ENCODE measurements at regions not wholly inside any gene's neighbourhood (a gene's known extent, or its start where the extent isn't known, plus 50 kb on each side); places are given as distances from the start of the nearest gene placed in this dataset.

DNA sequence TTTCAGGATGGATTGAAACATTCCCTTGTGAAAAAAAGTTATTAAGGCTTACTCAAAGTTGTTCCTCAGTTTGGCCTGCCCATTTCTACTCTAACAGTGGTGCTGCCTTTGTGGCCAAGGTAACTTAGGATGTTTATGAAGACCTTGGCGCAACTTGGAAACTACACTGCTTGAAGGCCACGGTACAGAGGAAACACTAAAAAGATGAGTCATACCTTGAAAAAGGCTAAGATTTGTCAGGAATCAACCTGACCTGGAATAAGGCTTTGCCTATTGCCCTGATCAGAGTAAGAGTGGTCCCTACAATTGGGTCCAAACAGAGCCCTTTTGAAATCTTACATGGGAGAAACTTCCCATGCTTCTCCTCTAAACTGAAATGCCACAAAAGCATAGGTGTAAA lies 119.9 kb upstream of the MOCS1 start:
- no peak overlapping the region for H3K4me3 Mint-ChIP-seq
- DNase-seq (ENCODE audit: low spot score in 2 of 2) (no peak), ATAC-seq (replicated peaks; ENCODE audit: extremely low read depth, poor library complexity, severe bottlenecking) (no peak)
- H3K27ac Mint-ChIP-seq (ENCODE audit: low read depth): no peak overlapping the region
- H3K27me3 Mint-ChIP-seq: peaks cover 22% of the 10 kb centered on the region
- H3K9me3 Mint-ChIP-seq: peaks cover 5% of the 10 kb centered on the region
- H3K4me1 Mint-ChIP-seq: no peaks in the 10 kb centered on the region
- peaks cover 2% of the 10 kb centered on the region for H3K36me3 Mint-ChIP-seq (ENCODE audit: insufficient read depth)

DNA sequence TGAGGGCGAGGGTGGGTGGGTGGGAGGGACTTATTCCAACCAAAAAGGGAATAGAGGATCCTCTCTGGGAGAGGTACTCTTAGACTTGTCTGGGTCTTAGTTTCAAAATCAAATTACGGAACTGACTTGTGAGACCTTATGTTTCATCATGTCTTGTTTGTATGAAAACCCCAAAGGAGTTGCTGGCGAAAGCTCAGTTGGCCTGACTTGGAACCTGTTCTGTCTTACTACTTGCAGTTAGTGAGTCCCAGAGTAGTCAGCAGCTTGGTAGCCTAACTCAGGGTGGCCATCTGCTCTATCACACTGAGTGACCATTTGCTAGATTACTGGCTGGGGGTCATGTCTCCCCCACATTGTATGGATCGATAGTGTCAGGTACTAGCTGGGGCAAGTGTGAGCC lies 114.9 kb upstream of the MOCS1 start:
- Mint-ChIP-seq H3K4me3 (no peak overlapping the region), H3K27ac (ENCODE audit: low read depth) (no peak overlapping the region), H3K27me3 (peaks cover 33% of the 10 kb centered on the region), H3K36me3 (ENCODE audit: insufficient read depth) (no peaks in the 10 kb centered on the region), H3K9me3 (peaks cover 5% of the 10 kb centered on the region), H3K4me1 (no peaks in the 10 kb centered on the region)
- ATAC-seq (replicated peaks; ENCODE audit: extremely low read depth, poor library complexity, severe bottlenecking) (no peak), DNase-seq (ENCODE audit: low spot score in 2 of 2) (no peak)

DNA sequence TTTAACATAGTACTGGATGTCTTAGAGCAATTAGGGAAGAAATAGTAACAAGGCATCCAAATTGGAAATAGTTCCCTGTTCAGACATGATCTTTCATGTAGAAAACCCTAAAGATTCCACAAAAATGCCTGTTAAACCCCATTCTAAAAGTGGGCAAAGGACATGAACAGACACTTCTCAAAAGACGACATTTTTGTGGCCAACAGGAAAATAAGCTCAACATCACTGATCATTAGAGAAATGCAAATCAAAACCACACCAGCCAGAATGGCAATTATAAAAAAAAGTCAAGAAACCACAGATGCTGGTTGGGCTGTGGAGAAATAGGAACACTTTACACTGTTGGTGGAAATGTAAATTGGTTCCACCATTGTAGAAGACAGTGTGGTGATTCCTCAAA lies 109.9 kb upstream of the MOCS1 start:
- H3K36me3 Mint-ChIP-seq (ENCODE audit: insufficient read depth): no peaks in the 10 kb centered on the region
- ATAC-seq (replicated peaks; ENCODE audit: extremely low read depth, poor library complexity, severe bottlenecking): no peak
- H3K27me3 Mint-ChIP-seq: peaks cover 39% of the 10 kb centered on the region
- DNase-seq (ENCODE audit: low spot score in 2 of 2): no peak
- no peaks in the 10 kb centered on the region for H3K4me1 Mint-ChIP-seq
- H3K9me3 Mint-ChIP-seq: peaks cover 4% of the 10 kb centered on the region
- H3K4me3 Mint-ChIP-seq: no peak overlapping the region
- H3K27ac Mint-ChIP-seq (ENCODE audit: low read depth): no peak overlapping the region

DNA sequence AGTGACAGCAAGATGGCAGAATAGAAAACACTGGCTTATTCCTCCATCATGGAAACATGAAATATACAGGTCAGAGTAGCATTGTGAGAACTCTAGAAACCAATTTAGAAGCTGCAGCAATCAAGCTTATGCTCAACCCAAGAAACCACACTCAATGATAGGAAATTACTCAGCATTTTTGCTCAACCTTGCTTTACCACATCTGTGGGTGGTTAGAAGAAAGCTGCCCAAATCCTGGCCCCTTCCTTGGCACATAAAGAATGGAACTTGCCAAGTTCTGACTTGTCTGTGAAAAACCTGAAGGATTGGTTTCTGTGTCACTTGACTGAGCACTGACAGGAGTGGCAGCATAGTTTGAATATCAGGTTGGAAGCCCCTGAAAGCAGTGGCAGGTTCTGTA lies 108.0 kb upstream of the MOCS1 start:
- Mint-ChIP-seq H3K36me3 (ENCODE audit: insufficient read depth) (no peaks in the 10 kb centered on the region), H3K4me3 (no peak overlapping the region), H3K9me3 (peaks cover 4% of the 10 kb centered on the region), H3K27me3 (peaks cover 37% of the 10 kb centered on the region), H3K4me1 (no peaks in the 10 kb centered on the region), H3K27ac (ENCODE audit: low read depth) (no peak overlapping the region)
- ATAC-seq (replicated peaks; ENCODE audit: extremely low read depth, poor library complexity, severe bottlenecking) (no peak), DNase-seq (ENCODE audit: low spot score in 2 of 2) (no peak)

DNA sequence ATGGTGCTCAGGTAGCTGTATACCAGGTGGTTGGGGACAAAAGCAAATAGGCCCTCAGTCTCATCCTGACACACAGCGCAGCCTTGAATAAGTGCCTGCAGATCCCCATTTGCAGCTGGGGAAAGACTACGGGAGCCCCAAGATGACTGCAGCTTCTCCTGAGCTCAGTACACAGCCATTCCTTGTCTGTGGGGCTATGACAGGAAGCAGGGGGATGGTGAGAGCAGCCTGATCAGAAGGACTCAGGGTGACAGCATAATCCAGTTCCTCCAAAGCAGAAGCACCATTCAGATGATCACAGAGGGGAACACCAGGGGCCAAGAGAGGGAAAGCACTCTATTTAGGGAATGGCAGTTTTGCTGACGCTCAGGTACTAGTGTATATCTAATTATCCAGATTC lies 104.8 kb upstream of the MOCS1 start:
- H3K27ac Mint-ChIP-seq (ENCODE audit: low read depth): no peak overlapping the region
- no peaks in the 10 kb centered on the region for H3K4me1 Mint-ChIP-seq
- H3K4me3 Mint-ChIP-seq: no peak overlapping the region
- peaks cover 28% of the 10 kb centered on the region for H3K27me3 Mint-ChIP-seq
- H3K36me3 Mint-ChIP-seq (ENCODE audit: insufficient read depth): no peaks in the 10 kb centered on the region
- peaks cover 4% of the 10 kb centered on the region for H3K9me3 Mint-ChIP-seq
- DNase-seq (ENCODE audit: low spot score in 2 of 2): no peak
- no peak for ATAC-seq (replicated peaks; ENCODE audit: extremely low read depth, poor library complexity, severe bottlenecking)

DNA sequence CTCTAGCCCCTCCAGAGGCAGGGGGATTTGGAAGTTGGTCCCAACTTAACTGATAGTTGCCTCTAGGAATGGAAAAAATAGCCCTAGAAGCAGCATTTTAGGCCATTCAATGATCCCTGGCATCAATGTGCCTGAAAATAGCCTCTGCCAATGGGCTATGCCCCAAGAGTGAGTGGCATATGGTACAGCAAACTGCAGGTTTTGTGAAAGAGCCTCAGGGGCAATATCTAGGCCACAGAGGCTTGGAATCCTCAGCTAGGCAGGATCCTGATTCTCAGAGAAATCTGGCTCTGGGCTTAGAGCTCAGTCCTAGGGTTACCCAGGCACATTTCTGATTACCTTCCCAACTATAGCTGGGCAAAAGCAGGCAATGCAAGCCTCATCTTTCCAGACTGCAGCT lies 104.4 kb upstream of the MOCS1 start:
- Mint-ChIP-seq H3K27me3 (peaks cover 27% of the 10 kb centered on the region), H3K27ac (ENCODE audit: low read depth) (no peak overlapping the region), H3K4me3 (no peak overlapping the region), H3K9me3 (peaks cover 4% of the 10 kb centered on the region), H3K36me3 (ENCODE audit: insufficient read depth) (no peaks in the 10 kb centered on the region), H3K4me1 (no peaks in the 10 kb centered on the region)
- ATAC-seq (replicated peaks; ENCODE audit: extremely low read depth, poor library complexity, severe bottlenecking): no peak
- no peak for DNase-seq (ENCODE audit: low spot score in 2 of 2)

DNA sequence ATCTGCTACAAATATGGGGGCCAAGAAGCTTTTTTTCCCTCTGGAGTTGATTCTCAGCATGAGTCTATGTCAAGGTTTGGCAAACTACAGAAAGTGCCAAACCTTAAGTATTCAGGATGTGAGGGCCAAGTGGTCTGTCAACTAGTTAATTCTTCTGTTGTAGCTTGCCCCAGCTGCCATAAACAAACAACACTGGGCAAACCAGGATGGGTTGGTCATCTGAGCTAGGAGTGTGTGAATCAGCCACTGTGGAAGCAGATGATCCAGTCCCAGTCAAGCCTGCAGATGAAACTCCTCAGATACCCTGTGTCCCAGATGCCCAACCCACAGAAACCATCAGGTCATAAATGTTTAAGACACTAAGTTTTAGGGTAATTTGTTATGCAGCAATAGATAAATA lies 103.0 kb upstream of the MOCS1 start:
- H3K27me3 Mint-ChIP-seq: peaks cover 13% of the 10 kb centered on the region
- ATAC-seq (replicated peaks; ENCODE audit: extremely low read depth, poor library complexity, severe bottlenecking) (no peak), DNase-seq (ENCODE audit: low spot score in 2 of 2) (no peak)
- H3K36me3 Mint-ChIP-seq (ENCODE audit: insufficient read depth): no peaks in the 10 kb centered on the region
- H3K4me1 Mint-ChIP-seq: no peaks in the 10 kb centered on the region
- no peak overlapping the region for H3K27ac Mint-ChIP-seq (ENCODE audit: low read depth)
- H3K9me3 Mint-ChIP-seq: peaks cover 4% of the 10 kb centered on the region
- H3K4me3 Mint-ChIP-seq: no peak overlapping the region

DNA sequence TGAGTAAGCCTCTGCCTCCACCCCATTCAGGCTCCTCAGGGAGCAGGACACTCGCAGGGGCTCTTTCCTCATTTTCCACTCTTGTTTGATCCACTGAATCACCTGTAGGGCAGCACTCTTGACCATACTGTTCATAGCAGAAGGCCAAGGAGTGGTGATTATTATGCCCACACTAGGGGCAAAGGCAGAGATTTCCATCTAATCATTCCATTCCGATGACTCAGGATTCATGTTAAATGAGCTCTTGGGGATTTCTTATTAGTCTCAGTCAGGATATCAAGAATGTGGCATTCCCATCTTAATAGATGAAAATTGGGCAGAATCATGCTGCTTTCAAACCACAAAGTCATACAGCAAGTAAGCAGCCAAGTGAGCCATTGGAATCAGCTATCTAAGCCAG lies 101.9 kb upstream of the MOCS1 start:
- DNase-seq (ENCODE audit: low spot score in 2 of 2) (no peak), ATAC-seq (replicated peaks; ENCODE audit: extremely low read depth, poor library complexity, severe bottlenecking) (no peak)
- no peaks in the 10 kb centered on the region for H3K36me3 Mint-ChIP-seq (ENCODE audit: insufficient read depth)
- H3K4me3 Mint-ChIP-seq: no peak overlapping the region
- H3K4me1 Mint-ChIP-seq: no peaks in the 10 kb centered on the region
- no peak overlapping the region for H3K27ac Mint-ChIP-seq (ENCODE audit: low read depth)
- H3K9me3 Mint-ChIP-seq: no peaks in the 10 kb centered on the region
- H3K27me3 Mint-ChIP-seq: peaks cover 2% of the 10 kb centered on the region

DNA sequence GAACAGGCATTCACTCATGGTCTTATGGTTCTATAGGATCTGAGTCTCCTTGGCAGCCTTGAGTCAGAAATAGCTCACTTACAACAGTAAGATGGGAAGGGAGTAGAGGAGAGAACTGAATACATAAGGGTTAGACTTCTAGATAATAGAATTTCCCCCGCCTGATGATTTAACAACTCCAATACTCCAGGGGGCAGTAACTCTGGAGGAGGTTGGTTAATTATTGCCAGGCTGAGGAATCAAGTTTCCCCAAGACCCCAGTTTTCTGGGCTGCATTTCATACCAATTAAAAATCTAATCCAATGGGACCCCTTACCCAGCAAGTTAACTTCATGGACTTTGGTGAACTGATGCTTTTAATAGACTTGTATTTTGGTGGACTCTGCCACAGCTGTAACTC lies 94.2 kb upstream of the MOCS1 start:
- H3K27ac Mint-ChIP-seq (ENCODE audit: low read depth): no peak overlapping the region
- no peak overlapping the region for H3K4me3 Mint-ChIP-seq
- H3K27me3 Mint-ChIP-seq: peaks cover 34% of the 10 kb centered on the region
- H3K36me3 Mint-ChIP-seq (ENCODE audit: insufficient read depth): no peaks in the 10 kb centered on the region
- no peaks in the 10 kb centered on the region for H3K9me3 Mint-ChIP-seq
- ATAC-seq (replicated peaks; ENCODE audit: extremely low read depth, poor library complexity, severe bottlenecking) (no peak), DNase-seq (ENCODE audit: low spot score in 2 of 2) (no peak)
- H3K4me1 Mint-ChIP-seq: no peaks in the 10 kb centered on the region

DNA sequence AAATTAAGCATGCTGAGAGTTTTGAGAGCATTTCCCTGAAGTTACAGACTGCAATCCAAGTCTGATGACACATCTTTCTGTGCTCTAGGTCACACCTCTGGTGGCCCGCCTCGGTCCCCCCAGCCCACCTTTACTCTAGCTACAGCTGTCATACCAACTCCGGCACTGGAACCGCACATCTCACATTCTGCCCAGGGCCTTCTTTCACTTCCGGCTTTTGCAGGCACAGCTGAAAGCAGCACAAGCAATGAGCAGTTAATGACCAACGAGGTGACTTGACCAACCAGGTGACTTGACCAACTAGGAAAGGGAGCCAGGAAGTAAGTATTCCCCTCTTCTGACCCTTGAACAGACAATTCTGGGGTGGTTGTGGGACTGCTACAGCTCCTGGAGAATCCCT lies 88.6 kb upstream of the MOCS1 start:
- Mint-ChIP-seq H3K9me3 (peaks cover 13% of the 10 kb centered on the region), H3K27me3 (peaks cover 67% of the 10 kb centered on the region), H3K4me3 (no peak overlapping the region), H3K36me3 (ENCODE audit: insufficient read depth) (no peaks in the 10 kb centered on the region), H3K4me1 (no peaks in the 10 kb centered on the region), H3K27ac (ENCODE audit: low read depth) (no peak overlapping the region)
- DNase-seq (ENCODE audit: low spot score in 2 of 2) (no peak), ATAC-seq (replicated peaks; ENCODE audit: extremely low read depth, poor library complexity, severe bottlenecking) (no peak)

DNA sequence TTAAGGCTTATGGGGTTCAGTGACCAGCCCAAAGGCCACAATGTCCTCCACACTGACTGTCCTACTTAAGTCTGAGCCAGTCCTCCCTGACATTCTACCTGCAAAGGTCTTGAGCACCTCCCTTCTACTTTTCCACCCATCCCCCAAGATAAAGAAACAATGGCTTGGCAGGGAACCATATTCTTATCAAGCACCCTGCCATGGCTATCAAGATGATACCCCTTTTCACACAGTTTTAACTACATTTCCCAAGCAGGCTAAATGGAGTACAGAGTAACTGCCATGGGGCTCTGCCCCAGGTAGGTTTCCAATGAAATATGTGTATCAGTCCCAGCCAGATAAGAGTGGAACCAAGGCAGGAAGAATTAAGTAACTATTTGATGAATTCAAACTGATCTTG lies 85.9 kb upstream of the MOCS1 start:
- peaks cover 56% of the 10 kb centered on the region for H3K27me3 Mint-ChIP-seq
- no peak overlapping the region for H3K4me3 Mint-ChIP-seq
- no peak overlapping the region for H3K27ac Mint-ChIP-seq (ENCODE audit: low read depth)
- DNase-seq (ENCODE audit: low spot score in 2 of 2) (no peak), ATAC-seq (replicated peaks; ENCODE audit: extremely low read depth, poor library complexity, severe bottlenecking) (no peak)
- no peaks in the 10 kb centered on the region for H3K4me1 Mint-ChIP-seq
- H3K36me3 Mint-ChIP-seq (ENCODE audit: insufficient read depth): no peaks in the 10 kb centered on the region
- peaks cover 21% of the 10 kb centered on the region for H3K9me3 Mint-ChIP-seq

DNA sequence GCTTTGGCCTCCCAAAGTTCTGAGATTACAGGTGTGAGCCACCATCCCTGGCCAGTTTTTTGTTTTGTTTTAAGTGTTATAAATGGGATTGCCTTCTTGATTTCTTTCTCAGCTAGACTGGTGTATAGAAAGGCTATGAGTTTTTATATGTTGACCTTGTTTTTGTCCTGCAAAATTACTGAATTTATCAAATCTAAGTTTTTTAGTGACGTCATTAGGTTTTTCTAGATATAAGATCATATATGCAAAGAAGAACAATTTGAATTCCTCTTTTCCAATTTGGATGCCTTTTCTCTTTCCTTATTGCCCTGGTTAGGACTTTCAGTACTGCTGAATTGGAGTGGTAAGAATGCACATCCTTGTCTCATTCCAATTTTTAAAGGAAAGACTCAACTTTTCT lies 81.3 kb upstream of the MOCS1 start:
- no peak overlapping the region for H3K4me3 Mint-ChIP-seq

DNA sequence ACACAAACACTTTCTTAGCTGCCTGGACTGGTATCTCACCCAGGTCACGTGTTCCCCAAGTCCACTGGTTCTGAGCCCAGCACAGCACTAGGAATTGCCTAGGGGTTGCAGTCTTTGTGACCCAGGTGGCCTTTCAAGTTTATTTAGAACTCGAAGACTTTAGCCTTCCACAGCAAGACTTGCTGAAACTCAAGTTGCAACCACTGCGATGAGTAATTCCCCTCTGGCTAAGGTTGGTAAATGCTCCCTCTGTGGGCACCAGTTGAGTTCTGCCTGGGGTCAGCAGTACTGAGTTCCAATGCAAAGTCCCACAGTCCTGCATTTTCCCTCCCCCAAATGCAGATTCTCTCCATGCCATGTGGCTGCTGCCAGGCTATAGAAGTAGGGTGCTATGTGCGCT lies 77.6 kb upstream of the MOCS1 start:
- DNase-seq (ENCODE audit: low spot score in 2 of 2) (no peak), ATAC-seq (replicated peaks; ENCODE audit: extremely low read depth, poor library complexity, severe bottlenecking) (no peak)
- no peak overlapping the region for H3K27ac Mint-ChIP-seq (ENCODE audit: low read depth)
- H3K4me1 Mint-ChIP-seq: no peaks in the 10 kb centered on the region
- H3K27me3 Mint-ChIP-seq: peaks cover 63% of the 10 kb centered on the region
- H3K4me3 Mint-ChIP-seq: no peak overlapping the region
- no peaks in the 10 kb centered on the region for H3K36me3 Mint-ChIP-seq (ENCODE audit: insufficient read depth)
- H3K9me3 Mint-ChIP-seq: peaks cover 11% of the 10 kb centered on the region

More for the DNA sequence above, 81.3 kb upstream of the MOCS1 start:
- DNase-seq (ENCODE audit: low spot score in 2 of 2) (no peak), ATAC-seq (replicated peaks; ENCODE audit: extremely low read depth, poor library complexity, severe bottlenecking) (no peak)
- Mint-ChIP-seq H3K9me3 (peaks cover 21% of the 10 kb centered on the region), H3K36me3 (ENCODE audit: insufficient read depth) (no peaks in the 10 kb centered on the region), H3K4me1 (no peaks in the 10 kb centered on the region), H3K27ac (ENCODE audit: low read depth) (no peak overlapping the region), H3K27me3 (peaks cover 60% of the 10 kb centered on the region)

DNA sequence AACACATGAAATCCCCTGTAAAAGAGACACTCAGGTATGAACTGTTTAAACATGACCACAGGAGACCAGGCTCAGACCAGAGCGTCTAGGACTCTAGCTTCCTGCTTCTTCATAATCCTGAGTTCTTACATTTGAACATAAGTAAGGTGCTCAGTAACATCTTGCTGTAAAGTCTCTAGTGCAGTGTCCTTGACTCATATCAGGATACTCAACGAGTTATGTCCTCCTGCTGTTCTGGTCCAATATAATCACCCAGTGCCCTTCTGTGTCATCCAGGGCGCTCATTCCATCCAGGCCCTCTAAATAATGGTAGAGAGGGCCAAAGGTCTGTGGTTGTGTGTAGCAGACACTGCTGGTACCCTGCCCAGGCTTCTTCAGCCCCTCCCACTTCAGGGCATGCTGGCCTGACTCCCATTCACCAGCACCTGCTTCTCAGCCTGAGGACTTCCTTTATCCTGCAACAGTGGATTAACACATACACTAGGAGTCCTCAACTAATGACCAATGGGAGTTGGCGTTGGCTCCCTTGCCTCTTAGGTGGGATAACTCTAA lies 66.8 kb upstream of the MOCS1 start:
- H3K4me3 Mint-ChIP-seq: no peak overlapping the region
- H3K9me3 Mint-ChIP-seq: peaks cover 34% of the 10 kb centered on the region
- ATAC-seq (replicated peaks; ENCODE audit: extremely low read depth, poor library complexity, severe bottlenecking): no peak
- H3K27me3 Mint-ChIP-seq: peaks cover 57% of the 10 kb centered on the region
- no peak overlapping the region for H3K27ac Mint-ChIP-seq (ENCODE audit: low read depth)
- H3K36me3 Mint-ChIP-seq (ENCODE audit: insufficient read depth): no peaks in the 10 kb centered on the region
- H3K4me1 Mint-ChIP-seq: no peaks in the 10 kb centered on the region
- no peak for DNase-seq (ENCODE audit: low spot score in 2 of 2)
